ENCODE measurements at regions not wholly inside any gene's neighbourhood (a gene's known extent, or its start where the extent isn't known, plus 50 kb on each side); places are given as distances from the start of the nearest gene placed in this dataset.

DNA sequence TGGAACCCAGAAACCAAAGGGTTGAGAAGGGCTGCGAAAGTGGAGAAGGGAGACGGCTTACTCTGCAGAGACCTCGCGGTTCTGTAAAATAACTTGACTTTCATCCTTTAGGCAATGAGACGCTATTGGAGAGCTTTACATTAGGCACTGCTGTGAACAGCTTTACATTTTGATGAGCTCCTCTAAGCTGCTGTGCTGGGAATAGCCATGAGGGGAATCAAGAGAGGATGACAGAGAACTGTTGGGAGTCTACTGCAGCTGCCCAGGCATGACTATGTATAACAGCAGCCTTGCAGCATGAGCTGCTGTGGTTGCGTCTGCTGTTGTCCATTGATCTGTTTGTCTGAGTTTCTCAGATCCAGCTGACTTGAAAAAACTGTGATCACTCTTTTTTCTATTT, 310.8 kb upstream of the MAP2 start:
- POLR2A ChIA-PET = no interaction called here
- BruUV-seq (replicated peaks) = no TSS peak
- DNase-seq (ENCODE audit: low read depth, low spot score) = no peak
- no peaks in the 10 kb centered on the region for H3K36me3 ChIP-seq (ENCODE audit: control insufficient read depth, insufficient read depth, low read length)
- H3K9me3 ChIP-seq (ENCODE audit: control insufficient read depth, insufficient read depth, low read depth, low read length) = no peaks in the 10 kb centered on the region
- intact Hi-C loops (cut with micrococcal nuclease; ENCODE audit: unreplicated experiment) (no loop called here), in situ Hi-C loops (cut with HindIII; ENCODE audit: low pct_unique_long_range_greater_than_20kb, low sequenced_read_pairs) (no loop called here)
- H3K27ac ChIP-seq (ENCODE audit: low read length) = no peak overlapping the region
- H3K4me3 ChIP-seq (ENCODE audit: low read depth in 2 of 2, low read length in 2 of 2) = no peak overlapping the region
- no peaks in the 10 kb centered on the region for H3K4me1 ChIP-seq (ENCODE audit: control insufficient read depth, insufficient read depth, low read length)
- H3K27me3 ChIP-seq (ENCODE audit: control insufficient read depth, insufficient read depth, low read length) = no peaks in the 10 kb centered on the region
- CTCF ChIA-PET = no interaction called here
- no peak for ATAC-seq
- TF ChIP-seq POLR2AphosphoS5 (IDR thresholded peaks at IDR 0.05; ENCODE audit: low read depth, low read length) (no peak), TCF7L2 (IDR thresholded peaks at IDR 0.05; ENCODE audit: low read depth, low read length) (no peak), SIN3A (IDR thresholded peaks at IDR 0.05; ENCODE audit: borderline replicate concordance, insufficient read depth, low read depth, low read length) (no peak)
- TF ChIP-seq, protein P1, sequence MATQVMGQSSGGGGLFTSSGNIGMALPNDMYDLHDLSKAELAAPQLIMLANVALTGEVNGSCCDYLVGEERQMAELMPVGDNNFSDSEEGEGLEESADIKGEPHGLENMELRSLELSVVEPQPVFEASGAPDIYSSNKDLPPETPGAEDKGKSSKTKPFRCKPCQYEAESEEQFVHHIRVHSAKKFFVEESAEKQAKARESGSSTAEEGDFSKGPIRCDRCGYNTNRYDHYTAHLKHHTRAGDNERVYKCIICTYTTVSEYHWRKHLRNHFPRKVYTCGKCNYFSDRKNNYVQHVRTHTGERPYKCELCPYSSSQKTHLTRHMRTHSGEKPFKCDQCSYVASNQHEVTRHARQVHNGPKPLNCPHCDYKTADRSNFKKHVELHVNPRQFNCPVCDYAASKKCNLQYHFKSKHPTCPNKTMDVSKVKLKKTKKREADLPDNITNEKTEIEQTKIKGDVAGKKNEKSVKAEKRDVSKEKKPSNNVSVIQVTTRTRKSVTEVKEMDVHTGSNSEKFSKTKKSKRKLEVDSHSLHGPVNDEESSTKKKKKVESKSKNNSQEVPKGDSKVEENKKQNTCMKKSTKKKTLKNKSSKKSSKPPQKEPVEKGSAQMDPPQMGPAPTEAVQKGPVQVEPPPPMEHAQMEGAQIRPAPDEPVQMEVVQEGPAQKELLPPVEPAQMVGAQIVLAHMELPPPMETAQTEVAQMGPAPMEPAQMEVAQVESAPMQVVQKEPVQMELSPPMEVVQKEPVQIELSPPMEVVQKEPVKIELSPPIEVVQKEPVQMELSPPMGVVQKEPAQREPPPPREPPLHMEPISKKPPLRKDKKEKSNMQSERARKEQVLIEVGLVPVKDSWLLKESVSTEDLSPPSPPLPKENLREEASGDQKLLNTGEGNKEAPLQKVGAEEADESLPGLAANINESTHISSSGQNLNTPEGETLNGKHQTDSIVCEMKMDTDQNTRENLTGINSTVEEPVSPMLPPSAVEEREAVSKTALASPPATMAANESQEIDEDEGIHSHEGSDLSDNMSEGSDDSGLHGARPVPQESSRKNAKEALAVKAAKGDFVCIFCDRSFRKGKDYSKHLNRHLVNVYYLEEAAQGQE (IDR thresholded peaks at IDR 0.05; ENCODE audit: insufficient read depth in 1 of 2, low read depth in 2 of 2, low read length in 1 of 2) = no peak
- TF ChIP-seq, protein P2, sequence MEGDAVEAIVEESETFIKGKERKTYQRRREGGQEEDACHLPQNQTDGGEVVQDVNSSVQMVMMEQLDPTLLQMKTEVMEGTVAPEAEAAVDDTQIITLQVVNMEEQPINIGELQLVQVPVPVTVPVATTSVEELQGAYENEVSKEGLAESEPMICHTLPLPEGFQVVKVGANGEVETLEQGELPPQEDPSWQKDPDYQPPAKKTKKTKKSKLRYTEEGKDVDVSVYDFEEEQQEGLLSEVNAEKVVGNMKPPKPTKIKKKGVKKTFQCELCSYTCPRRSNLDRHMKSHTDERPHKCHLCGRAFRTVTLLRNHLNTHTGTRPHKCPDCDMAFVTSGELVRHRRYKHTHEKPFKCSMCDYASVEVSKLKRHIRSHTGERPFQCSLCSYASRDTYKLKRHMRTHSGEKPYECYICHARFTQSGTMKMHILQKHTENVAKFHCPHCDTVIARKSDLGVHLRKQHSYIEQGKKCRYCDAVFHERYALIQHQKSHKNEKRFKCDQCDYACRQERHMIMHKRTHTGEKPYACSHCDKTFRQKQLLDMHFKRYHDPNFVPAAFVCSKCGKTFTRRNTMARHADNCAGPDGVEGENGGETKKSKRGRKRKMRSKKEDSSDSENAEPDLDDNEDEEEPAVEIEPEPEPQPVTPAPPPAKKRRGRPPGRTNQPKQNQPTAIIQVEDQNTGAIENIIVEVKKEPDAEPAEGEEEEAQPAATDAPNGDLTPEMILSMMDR (IDR thresholded peaks at IDR 0.05) = no peak

DNA sequence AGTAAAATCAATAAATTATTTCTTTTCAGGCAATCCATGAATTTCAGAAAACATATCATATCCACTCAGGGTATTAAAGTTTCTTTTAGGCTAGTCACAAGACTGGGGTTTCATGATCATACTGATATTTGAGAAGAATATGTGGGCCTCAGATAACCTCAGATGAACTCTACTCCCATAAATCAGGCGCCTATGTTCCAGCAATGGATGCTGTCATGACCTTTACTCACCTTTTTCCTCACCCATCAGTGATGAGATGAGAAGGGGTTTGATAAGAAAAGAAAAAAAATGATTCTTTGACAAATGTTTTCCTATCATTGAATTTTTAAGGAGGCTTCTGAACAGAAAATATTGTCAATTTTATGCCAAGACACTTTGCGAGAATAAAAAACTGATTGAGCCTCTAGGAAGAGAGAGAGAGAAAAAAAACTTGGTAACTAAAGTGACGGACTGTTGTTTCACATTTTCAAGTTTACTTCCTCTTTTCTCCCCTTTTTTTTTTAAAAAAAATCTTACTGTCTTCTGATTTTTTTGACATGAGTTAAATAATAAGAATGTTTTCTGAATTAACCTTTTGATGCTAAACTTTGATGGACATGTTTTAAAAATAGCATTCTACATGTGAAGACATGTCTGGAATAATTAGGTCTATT, 309.1 kb upstream of the MAP2 start:
- ATAC-seq = no peak
- DNase-seq (ENCODE audit: low read depth, low spot score) = no peak
- H3K36me3 ChIP-seq (ENCODE audit: control insufficient read depth, insufficient read depth, low read length) = no peaks in the 10 kb centered on the region
- H3K27ac ChIP-seq (ENCODE audit: low read length) = no peak overlapping the region
- no peak for TF ChIP-seq SIN3A (IDR thresholded peaks at IDR 0.05; ENCODE audit: borderline replicate concordance, insufficient read depth, low read depth, low read length)
- TF ChIP-seq POLR2AphosphoS5 (IDR thresholded peaks at IDR 0.05; ENCODE audit: low read depth, low read length) = no peak
- TF ChIP-seq, protein P2 (IDR thresholded peaks at IDR 0.05) = no peak
- TF ChIP-seq, protein P1 (IDR thresholded peaks at IDR 0.05; ENCODE audit: insufficient read depth in 1 of 2, low read depth in 2 of 2, low read length in 1 of 2) = no peak
- POLR2A ChIA-PET = no interaction called here
- H3K4me3 ChIP-seq (ENCODE audit: low read depth in 2 of 2, low read length in 2 of 2) = no peak overlapping the region
- H3K4me1 ChIP-seq (ENCODE audit: control insufficient read depth, insufficient read depth, low read length) = no peaks in the 10 kb centered on the region
- in situ Hi-C loops (cut with HindIII; ENCODE audit: low pct_unique_long_range_greater_than_20kb, low sequenced_read_pairs) = no loop called here
- no peaks in the 10 kb centered on the region for H3K9me3 ChIP-seq (ENCODE audit: control insufficient read depth, insufficient read depth, low read depth, low read length)
- BruUV-seq (replicated peaks) = no TSS peak
- intact Hi-C loops (cut with micrococcal nuclease; ENCODE audit: unreplicated experiment) = no loop called here
- H3K27me3 ChIP-seq (ENCODE audit: control insufficient read depth, insufficient read depth, low read length) = no peaks in the 10 kb centered on the region
- CTCF ChIA-PET = no interaction called here
